OCI-LY7 (cell line): ENCODE measurements at regions not wholly inside any gene's neighbourhood (a gene's known extent, or its start where the extent isn't known, plus 50 kb on each side); places are given as distances from the start of the nearest gene placed in this dataset.

Source experiments
- BruUV-seq: library from RNA; stranded (reverse); fragments of 400-500 nt; replicated peaks from 2 replicates; lab custom pipeline; 2021; lab: Mats Ljungman, UMichigan
- CTCF ChIA-PET: fragments of 300-600 bp; sonication (Branson Sonifier 250); formaldehyde crosslinking; loops from one replicate; lab custom pipeline; 2022; ENCODE audit warnings: antibody characterized with exemption; ENCODE audit not compliant: unreplicated experiment; lab: Charles Lee
- POLR2A ChIA-PET: fragments of 300-600 bp; sonication (Branson Sonifier 250); formaldehyde crosslinking; loops from one replicate; lab custom pipeline; 2022; ENCODE audit warnings: antibody characterized with exemption; lab: Charles Lee
- DNase-seq: peaks from one replicate; pipeline ENCODE4 v3.0.0-alpha.2; 2015; ENCODE audit warnings: low spot score
- H2AFZ ChIP-seq: fragments of 200-600 bp; sonication (generic), shearing (Covaris generic); 2 replicates; pipeline ENCODE4 v1.6.1; 2014; ENCODE audit warnings: mild to moderate bottlenecking, antibody characterized with exemption, low read length, moderate library complexity
- H3K27ac ChIP-seq: fragments of 200-600 bp; sonication (generic); 2 replicates; pipeline ENCODE4 v1.5.1; 2014; ENCODE audit warnings: mixed run types, low read depth, mild to moderate bottlenecking, moderate library complexity, low read length, inconsistent platforms; ENCODE audit not compliant: poor library complexity, severe bottlenecking
- H3K36me3 ChIP-seq: fragments of 200-600 bp; sonication (generic); 2 replicates; pipeline ENCODE4 v1.6.1; 2014; ENCODE audit warnings: mild to moderate bottlenecking, antibody characterized with exemption, low read length, moderate library complexity, mixed read lengths; ENCODE audit not compliant: insufficient read depth
- H3K4me1 ChIP-seq: fragments of 200-600 bp; sonication (generic); 2 replicates; pipeline ENCODE4 v1.5.1; 2014; ENCODE audit warnings: mild to moderate bottlenecking, low read length; ENCODE audit not compliant: insufficient read depth, poor library complexity, severe bottlenecking
- H3K4me2 ChIP-seq: fragments of 200-600 bp; sonication (generic); 2 replicates; pipeline ENCODE4 v1.6.1; 2014; ENCODE audit warnings: mild to moderate bottlenecking, low read length
- H3K4me3 ChIP-seq: fragments of 200-600 bp; sonication (generic); 2 replicates; pipeline ENCODE4 v1.5.1; 2014; ENCODE audit warnings: mild to moderate bottlenecking, low read depth, low read length; ENCODE audit not compliant: poor library complexity, severe bottlenecking
- H3K79me2 ChIP-seq: fragments of 200-600 bp; sonication (generic); 2 replicates; pipeline ENCODE4 v1.6.1; 2016; ENCODE audit warnings: low read depth, mild to moderate bottlenecking, low read length, moderate library complexity, mixed read lengths; ENCODE audit not compliant: insufficient read depth
- H3K9me2 ChIP-seq: fragments of 200-600 bp; sonication (generic); 2 replicates; pipeline ENCODE4 v1.6.1; 2016; ENCODE audit warnings: mild to moderate bottlenecking, low read length, mixed read lengths; ENCODE audit not compliant: insufficient read depth
- H3K9me3 ChIP-seq: fragments of 200-600 bp; sonication (generic); 2 replicates; pipeline ENCODE4 v1.6.1; 2014; ENCODE audit warnings: mild to moderate bottlenecking, mixed run types, low read length, mixed read lengths
- H4K20me1 ChIP-seq: fragments of 200-600 bp; sonication (generic); 2 replicates; pipeline ENCODE4 v1.6.1; 2014; ENCODE audit warnings: mild to moderate bottlenecking, antibody characterized with exemption, low read length, moderate library complexity, mixed read lengths; ENCODE audit not compliant: insufficient read depth
- EZH2phosphoT487 ChIP-seq: fragments of 200-600 bp; sonication (generic); IDR thresholded peaks from 2 replicates; pipeline ENCODE4 v1.6.1; 2018; ENCODE audit warnings: low read depth, borderline replicate concordance, mild to moderate bottlenecking, mixed run types, antibody characterized with exemption, low read length, moderate library complexity, mixed read lengths
- intact Hi-C: fragments of 100-400 bp; cut with micrococcal nuclease; formaldehyde crosslinking; loops from one replicate; pipeline ENCODE4 v1.10.0; 2022; ENCODE audit not compliant: unreplicated experiment
- TF ChIP-seq, protein P1 (sequence below): fragments of 200-600 bp; sonication (generic); conservative IDR thresholded peaks from 2 replicates; pipeline ENCODE4 v1.5.1; 2014; ENCODE audit warnings: mild to moderate bottlenecking, antibody characterized with exemption, low read length, moderate library complexity, mixed read lengths

DNA sequence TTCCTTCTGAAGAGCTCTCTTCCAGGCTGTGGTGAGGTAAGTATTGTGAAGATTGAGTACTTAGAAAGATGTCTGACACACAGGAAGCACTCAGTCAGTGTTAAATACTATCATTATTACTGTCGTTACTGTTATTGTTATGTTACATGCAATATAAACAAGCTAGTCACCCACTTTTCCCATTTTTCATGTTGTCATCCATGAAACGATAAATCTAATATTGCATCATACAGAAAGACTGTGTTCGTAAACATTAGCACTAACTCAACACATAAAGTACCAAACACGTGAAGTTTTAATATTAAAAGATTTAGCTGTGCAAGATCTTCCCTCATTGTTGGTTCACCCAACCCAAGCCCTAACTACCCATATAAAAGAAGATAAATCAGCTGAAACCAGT, 109.2 kb upstream of the NRSN1 start:
- DNase-seq, result no peak
- H3K36me3 ChIP-seq, result no peaks in the 10 kb centered on the region
- H4K20me1 ChIP-seq, result no peaks in the 10 kb centered on the region
- no peak overlapping the region for H2AFZ ChIP-seq
- H3K27ac ChIP-seq, result no peak overlapping the region
- BruUV-seq, result no TSS peak
- no peak overlapping the region for H3K4me2 ChIP-seq
- H3K4me1 ChIP-seq, result no peaks in the 10 kb centered on the region
- no peak for TF ChIP-seq EZH2phosphoT487
- TF ChIP-seq, protein P1, sequence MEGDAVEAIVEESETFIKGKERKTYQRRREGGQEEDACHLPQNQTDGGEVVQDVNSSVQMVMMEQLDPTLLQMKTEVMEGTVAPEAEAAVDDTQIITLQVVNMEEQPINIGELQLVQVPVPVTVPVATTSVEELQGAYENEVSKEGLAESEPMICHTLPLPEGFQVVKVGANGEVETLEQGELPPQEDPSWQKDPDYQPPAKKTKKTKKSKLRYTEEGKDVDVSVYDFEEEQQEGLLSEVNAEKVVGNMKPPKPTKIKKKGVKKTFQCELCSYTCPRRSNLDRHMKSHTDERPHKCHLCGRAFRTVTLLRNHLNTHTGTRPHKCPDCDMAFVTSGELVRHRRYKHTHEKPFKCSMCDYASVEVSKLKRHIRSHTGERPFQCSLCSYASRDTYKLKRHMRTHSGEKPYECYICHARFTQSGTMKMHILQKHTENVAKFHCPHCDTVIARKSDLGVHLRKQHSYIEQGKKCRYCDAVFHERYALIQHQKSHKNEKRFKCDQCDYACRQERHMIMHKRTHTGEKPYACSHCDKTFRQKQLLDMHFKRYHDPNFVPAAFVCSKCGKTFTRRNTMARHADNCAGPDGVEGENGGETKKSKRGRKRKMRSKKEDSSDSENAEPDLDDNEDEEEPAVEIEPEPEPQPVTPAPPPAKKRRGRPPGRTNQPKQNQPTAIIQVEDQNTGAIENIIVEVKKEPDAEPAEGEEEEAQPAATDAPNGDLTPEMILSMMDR, result no peak
- H3K9me2 ChIP-seq, result no peaks in the 10 kb centered on the region
- H3K4me3 ChIP-seq, result no peak overlapping the region
- no peaks in the 10 kb centered on the region for H3K79me2 ChIP-seq
- H3K9me3 ChIP-seq, result no peaks in the 10 kb centered on the region
- ChIA-PET POLR2A (no interaction called here), CTCF (no interaction called here)
- intact Hi-C loops, result no loop called here

DNA sequence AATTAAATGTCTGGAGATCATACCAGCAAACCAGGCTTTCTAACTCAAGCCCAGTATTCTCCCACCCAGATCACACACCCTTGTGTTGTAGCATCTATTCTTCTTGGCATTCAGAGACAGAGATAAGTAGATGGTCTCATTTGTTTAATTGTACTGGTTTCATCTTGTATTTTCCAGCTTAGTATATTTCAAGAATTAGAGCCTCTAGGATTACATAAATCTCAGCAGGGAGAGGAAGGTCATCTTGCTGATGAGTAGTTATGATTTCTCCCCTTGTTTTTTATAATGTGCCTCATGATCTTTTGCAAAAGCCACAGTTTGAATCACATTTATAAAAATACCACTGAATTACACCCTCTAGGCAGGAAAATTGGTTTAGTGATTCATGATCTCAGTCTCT, 106.6 kb upstream of the NRSN1 start:
- BruUV-seq, result no TSS peak
- POLR2A ChIA-PET, result interaction anchor here (0.7 kb wide), 1 partner anchor 11 kb away, joined by 4 read pairs; no protein-coding TSS in a partner anchor
- no peaks in the 10 kb centered on the region for H3K79me2 ChIP-seq
- H3K4me3 ChIP-seq, result no peak overlapping the region
- H3K27ac ChIP-seq, result no peak overlapping the region
- H4K20me1 ChIP-seq, result no peaks in the 10 kb centered on the region
- H3K9me3 ChIP-seq, result no peaks in the 10 kb centered on the region
- TF ChIP-seq, protein P1, result no peak
- no peak for TF ChIP-seq EZH2phosphoT487
- intact Hi-C loops, result no loop called here
- CTCF ChIA-PET, result no interaction called here
- no peaks in the 10 kb centered on the region for H3K36me3 ChIP-seq
- H3K4me2 ChIP-seq, result no peak overlapping the region
- no peak for DNase-seq
- no peak overlapping the region for H2AFZ ChIP-seq
- no peaks in the 10 kb centered on the region for H3K9me2 ChIP-seq
- no peaks in the 10 kb centered on the region for H3K4me1 ChIP-seq

DNA sequence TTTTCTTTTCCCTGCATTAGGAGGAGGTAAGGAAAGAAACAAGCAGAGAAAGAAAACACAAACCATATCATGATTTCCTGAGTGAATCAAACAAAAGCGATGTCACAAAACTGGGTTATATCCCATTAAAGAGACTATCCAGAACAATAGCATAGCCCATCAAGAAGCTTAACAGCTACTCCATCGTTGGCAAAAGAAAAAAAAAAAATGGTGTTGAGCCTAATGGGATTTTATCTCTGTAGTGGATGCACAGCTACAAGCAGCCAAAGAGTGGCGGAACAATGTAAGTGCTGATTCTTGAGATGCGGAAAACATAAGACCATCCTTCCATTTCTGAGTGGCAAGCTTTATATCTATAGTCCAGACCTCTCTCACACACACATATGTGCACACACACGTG, 106.2 kb upstream of the NRSN1 start:
- intact Hi-C loops, result no loop called here
- H2AFZ ChIP-seq, result no peak overlapping the region
- ChIA-PET CTCF (no interaction called here), POLR2A (interaction anchor here (0.7 kb wide), 1 partner anchor 11 kb away, joined by 4 read pairs; no protein-coding TSS in a partner anchor)
- H3K4me2 ChIP-seq, result no peak overlapping the region
- TF ChIP-seq, protein P1, result no peak
- TF ChIP-seq EZH2phosphoT487, result no peak
- BruUV-seq, result no TSS peak
- H3K4me1 ChIP-seq, result no peaks in the 10 kb centered on the region
- no peaks in the 10 kb centered on the region for H4K20me1 ChIP-seq
- H3K27ac ChIP-seq, result no peak overlapping the region
- H3K79me2 ChIP-seq, result no peaks in the 10 kb centered on the region
- H3K9me3 ChIP-seq, result no peaks in the 10 kb centered on the region
- H3K9me2 ChIP-seq, result no peaks in the 10 kb centered on the region
- no peak overlapping the region for H3K4me3 ChIP-seq
- H3K36me3 ChIP-seq, result no peaks in the 10 kb centered on the region
- no peak for DNase-seq
